BLaER1 treated with 17β-estradiol and CSF1 and Interleukin-3, amounts not matched to agents 10 nM and 100 nM (cell line): ENCODE measurements at regions not wholly inside any gene's neighbourhood (a gene's known extent, or its start where the extent isn't known, plus 50 kb on each side); places are given as distances from the start of the nearest gene placed in this dataset.
"Not testable (repeated sequence)": the region's sequence is repeated elsewhere in the genome, so short reads cannot be mapped to it uniquely, and the experiment has no call there.

Experiments used
- H3K27ac ChIP-seq, 11 experiments: shearing (Covaris generic); formaldehyde crosslinking; 2 replicates each; pipeline ENCODE4 v1.8.1; 2022
- H3K27me3 ChIP-seq, 11 experiments: shearing (Covaris generic); formaldehyde crosslinking; 2 replicates each; pipeline ENCODE4 v1.8.1; 2022
- H3K36me3 ChIP-seq, 11 experiments: shearing (Covaris generic); formaldehyde crosslinking; 2 replicates each; pipeline ENCODE4 v1.8.1; 2022
- H3K4me1 ChIP-seq, 10 experiments: shearing (Covaris generic); formaldehyde crosslinking; 2 replicates each; pipeline ENCODE4 v1.8.1; 2022
- H3K4me2 ChIP-seq, 11 experiments: shearing (Covaris generic); formaldehyde crosslinking; 2 replicates each; pipeline ENCODE4 v1.8.1; 2022
- H3K4me3 ChIP-seq, 10 experiments: shearing (Covaris generic); formaldehyde crosslinking; 2 replicates each; pipeline ENCODE4 v1.8.1; 2022
- H3K9ac ChIP-seq, 11 experiments: shearing (Covaris generic); formaldehyde crosslinking; 2 replicates each; pipeline ENCODE4 v1.8.1; 2022
- H3K9me3 ChIP-seq, 11 experiments: shearing (Covaris generic); formaldehyde crosslinking; replicated peaks in 1 of 11; 2 replicates each; pipeline ENCODE4 v1.8.1; 2022
- H4K20me1 ChIP-seq, 11 experiments: shearing (Covaris generic); formaldehyde crosslinking; 2 replicates each; pipeline ENCODE4 v1.8.1; 2022
- Cebpa-rat ChIP-seq, 11 experiments: shearing (Covaris generic); IDR thresholded peaks; 2 replicates each; pipeline ENCODE4 v1.8.1; 2022

DNA sequence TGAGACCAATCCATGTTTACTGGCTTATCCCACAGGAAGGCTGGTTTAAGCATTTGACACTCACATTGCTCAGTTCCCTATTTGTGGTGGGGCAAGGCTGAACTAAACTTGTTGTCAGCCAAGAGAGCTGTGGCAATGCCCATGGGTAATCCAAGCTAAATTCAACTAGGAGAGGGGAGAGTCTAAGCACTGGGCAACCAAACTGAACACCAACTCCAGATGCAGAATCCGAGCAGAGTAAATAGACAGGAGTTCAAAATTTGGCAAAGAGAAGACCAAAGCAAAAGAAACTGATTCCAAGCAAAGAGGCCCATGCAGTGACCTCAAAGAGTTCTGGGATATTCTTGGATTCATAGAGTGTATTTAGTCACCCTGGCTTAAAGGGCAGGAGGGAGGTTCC is 106.5 kb upstream of the NT5E start:
- Histone ChIP-seq H4K20me1 (no peaks in the 10 kb centered on the region), H3K4me1 (no peaks in the 10 kb centered on the region), H3K27ac (no peak overlapping the region), H3K27me3 (no peaks in the 10 kb centered on the region), H3K36me3 (no peaks in the 10 kb centered on the region), H3K9me3 (no peaks in the 10 kb centered on the region), H3K9ac (no peak overlapping the region), H3K4me3 (no peak overlapping the region), H3K4me2 (no peak overlapping the region)
- no peak for TF ChIP-seq Cebpa-rat (IDR thresholded peaks at IDR 0.05)

DNA sequence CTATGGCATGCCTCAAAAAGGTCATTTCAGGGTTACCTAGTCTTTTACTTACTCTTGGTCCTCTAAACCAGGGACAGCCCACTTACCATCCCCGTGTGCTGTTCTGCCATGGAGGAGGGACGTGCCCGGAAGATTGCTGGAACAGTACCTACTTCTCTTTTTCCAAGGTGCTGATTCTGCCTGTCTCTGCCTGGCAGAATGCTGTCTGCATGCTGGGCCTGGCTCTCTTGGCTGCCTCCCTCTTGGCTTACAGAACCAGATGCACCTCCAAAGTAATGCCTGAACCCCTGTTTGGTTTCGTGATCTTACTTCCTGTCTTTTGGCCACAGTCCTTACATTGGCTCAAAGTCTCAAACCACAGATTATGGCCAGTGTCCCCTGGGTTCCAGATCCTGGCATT is 120.7 kb upstream of the NT5E start:
- H3K9ac ChIP-seq, result no peak overlapping the region
- no peak overlapping the region for H3K27ac ChIP-seq
- no peaks in the 10 kb centered on the region for H4K20me1 ChIP-seq
- no peaks in the 10 kb centered on the region for H3K9me3 ChIP-seq
- H3K27me3 ChIP-seq, result no peaks in the 10 kb centered on the region
- no peak for TF ChIP-seq Cebpa-rat (IDR thresholded peaks at IDR 0.05)
- no peak overlapping the region for H3K4me3 ChIP-seq
- H3K36me3 ChIP-seq, result no peaks in the 10 kb centered on the region
- H3K4me2 ChIP-seq, result no peak overlapping the region
- H3K4me1 ChIP-seq, result no peaks in the 10 kb centered on the region

DNA sequence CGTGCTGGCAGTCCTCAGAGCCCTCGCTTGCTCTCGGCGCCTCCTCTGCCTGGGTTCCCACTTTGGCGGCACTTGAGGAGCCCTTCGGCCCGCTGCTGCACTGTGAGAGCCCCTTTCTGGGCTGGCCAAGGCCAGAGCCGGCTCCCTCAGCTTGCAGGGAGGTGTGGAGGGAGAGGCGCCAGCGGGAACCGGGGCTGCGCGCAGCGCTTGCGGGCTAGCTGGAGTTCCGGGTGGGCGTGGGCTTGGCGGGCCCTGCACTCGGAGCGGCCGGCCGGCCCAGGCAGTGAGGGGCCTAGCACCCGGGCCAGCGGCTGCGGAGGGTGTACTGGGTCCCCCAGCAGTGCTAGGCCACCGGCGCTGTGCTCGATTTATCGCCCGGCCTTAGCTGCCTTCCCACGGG is 124.1 kb upstream of the NT5E start:
- H3K9ac ChIP-seq, H3K27ac ChIP-seq, H3K4me3 ChIP-seq, H3K4me1 ChIP-seq, H3K4me2 ChIP-seq, H3K9me3 ChIP-seq, H3K27me3 ChIP-seq, H3K36me3 ChIP-seq, H4K20me1 ChIP-seq: not testable (repeated sequence)

DNA sequence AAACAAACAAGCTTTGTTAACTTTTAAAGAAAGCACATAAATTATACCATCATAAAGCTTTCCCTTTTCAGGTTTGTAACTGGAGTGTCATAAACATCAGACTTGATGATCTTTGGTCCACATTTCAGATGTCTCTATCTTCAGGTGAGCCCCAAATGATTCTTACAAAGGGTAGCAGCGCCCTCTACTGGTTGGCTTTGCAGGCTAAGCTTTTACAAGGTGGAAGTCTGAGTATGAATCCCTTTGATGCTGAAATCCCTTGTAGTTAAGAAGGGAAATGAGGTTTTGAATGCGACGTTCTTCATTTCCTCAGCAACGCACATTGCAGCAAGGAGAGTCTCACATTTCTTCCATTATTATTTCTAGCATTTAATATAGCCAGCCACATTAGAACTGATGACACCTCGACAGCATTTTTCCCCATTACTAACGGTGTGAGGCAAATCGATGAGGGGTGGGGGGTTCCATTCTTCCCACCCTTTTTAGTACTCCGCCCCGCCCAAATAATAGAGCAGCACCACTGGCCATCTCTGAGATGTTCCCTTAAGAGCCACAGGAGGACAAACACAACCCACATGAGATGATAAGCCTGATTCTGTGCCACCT is 126.3 kb upstream of the NT5E start:
- Histone ChIP-seq H3K9me3 (peaks cover 0 to 6% (median 4%) of the 10 kb centered on the region in 11 experiments; a peak in 16 of 22 replicates), H3K9ac (no peak overlapping the region), H3K36me3 (no peaks in the 10 kb centered on the region), H3K4me3 (no peak overlapping the region), H3K4me2 (no peak overlapping the region), H3K27me3 (no peaks in the 10 kb centered on the region), H3K4me1 (no peaks in the 10 kb centered on the region), H3K27ac (no peak overlapping the region), H4K20me1 (no peaks in the 10 kb centered on the region)
- no peak for TF ChIP-seq Cebpa-rat (IDR thresholded peaks at IDR 0.05)

DNA sequence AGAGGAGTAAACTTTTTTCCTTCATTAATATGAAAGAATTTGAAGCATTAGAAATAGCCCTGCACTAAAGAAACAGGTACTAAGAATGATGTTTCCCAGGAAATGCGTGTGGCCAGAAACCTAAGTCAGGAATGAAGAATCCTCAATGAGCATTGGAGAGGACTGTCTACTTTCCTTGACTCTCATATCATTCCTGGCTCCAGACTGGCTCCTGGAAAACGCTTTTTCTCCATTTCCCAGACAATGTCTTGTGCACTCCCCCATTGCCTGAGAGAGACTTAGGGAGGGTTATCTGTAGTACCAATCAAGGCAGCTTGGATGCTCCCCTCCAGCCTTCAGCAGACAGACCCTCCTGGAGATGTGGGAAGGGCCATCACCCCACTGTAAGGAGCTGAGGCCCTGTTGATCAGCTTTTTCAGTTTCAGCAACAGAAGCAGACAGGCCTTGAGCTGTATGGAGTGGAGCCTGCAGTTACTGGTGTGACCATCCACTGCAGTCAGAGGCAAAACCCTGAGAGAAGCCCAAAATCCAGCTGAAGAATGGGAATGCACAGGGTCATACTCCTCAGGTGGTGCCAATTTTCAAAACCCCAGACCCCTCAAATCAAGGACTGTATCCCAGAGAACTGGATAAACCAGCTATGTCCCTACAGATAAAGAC is 127.3 kb upstream of the NT5E start:
- H3K4me1 ChIP-seq, result no peaks in the 10 kb centered on the region
- no peaks in the 10 kb centered on the region for H3K36me3 ChIP-seq
- H3K27ac ChIP-seq, result no peak overlapping the region
- no peak overlapping the region for H3K4me2 ChIP-seq
- H3K27me3 ChIP-seq, result no peaks in the 10 kb centered on the region
- H3K4me3 ChIP-seq, result no peak overlapping the region
- no peaks in the 10 kb centered on the region for H4K20me1 ChIP-seq
- no peak overlapping the region for H3K9ac ChIP-seq
- TF ChIP-seq Cebpa-rat (IDR thresholded peaks at IDR 0.05), result no peak
- peaks cover 9 to 16% (median 13%) of the 10 kb centered on the region in 11 experiments for H3K9me3 ChIP-seq

DNA sequence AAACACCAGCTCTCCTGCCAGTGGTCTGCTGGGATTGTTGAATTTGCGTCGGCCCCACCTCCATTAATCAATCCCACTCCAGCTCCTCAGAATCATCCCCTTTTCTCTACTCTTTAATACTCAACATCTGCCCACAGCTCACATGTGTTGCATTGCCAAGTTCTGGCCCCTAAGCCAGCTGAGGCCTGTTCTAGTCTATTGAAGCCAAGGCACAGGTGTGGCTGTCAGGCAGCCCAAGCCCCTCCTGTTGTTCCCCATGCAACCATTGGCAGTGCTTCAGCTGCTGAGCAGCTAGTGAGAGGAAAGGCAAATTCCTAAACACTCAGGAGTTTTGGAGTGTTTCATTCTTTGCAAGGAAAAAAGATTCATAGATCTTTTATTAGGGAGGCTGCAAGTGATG is 128.0 kb upstream of the NT5E start:
- Histone ChIP-seq H4K20me1 (no peaks in the 10 kb centered on the region), H3K27ac (no peak overlapping the region), H3K27me3 (no peaks in the 10 kb centered on the region), H3K4me3 (no peak overlapping the region), H3K4me1 (no peaks in the 10 kb centered on the region), H3K36me3 (no peaks in the 10 kb centered on the region), H3K9me3 (peaks cover 14 to 22% (median 17%) of the 10 kb centered on the region in 11 experiments), H3K4me2 (no peak overlapping the region), H3K9ac (no peak overlapping the region)
- TF ChIP-seq Cebpa-rat (IDR thresholded peaks at IDR 0.05), result no peak

DNA sequence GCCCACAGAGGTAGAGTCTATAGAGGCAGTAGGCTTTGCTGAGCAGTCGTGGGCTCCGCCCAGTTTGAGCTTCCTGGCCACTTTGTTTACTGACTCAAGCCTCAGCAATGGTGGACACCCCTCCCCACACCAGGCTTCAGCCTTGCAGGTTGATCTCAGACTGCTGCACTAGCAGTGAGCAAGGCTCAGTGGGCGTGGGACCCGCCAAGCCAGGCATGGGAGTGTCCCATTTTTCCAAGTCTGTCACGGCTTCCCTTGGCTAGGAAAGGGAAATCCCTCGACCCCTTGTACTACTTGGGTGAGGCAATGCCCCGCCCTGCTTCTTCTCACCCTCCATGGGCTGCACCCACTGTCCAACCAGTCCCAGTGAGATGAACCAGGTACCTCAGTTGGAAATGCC is 135.3 kb upstream of the NT5E start:
- Histone ChIP-seq H3K9me3 (peaks cover 14 to 23% (median 17%) of the 10 kb centered on the region in 11 experiments), H3K4me3 (no peak overlapping the region), H3K27me3 (no peaks in the 10 kb centered on the region), H3K4me2 (no peak overlapping the region), H3K4me1 (no peaks in the 10 kb centered on the region), H3K36me3 (no peaks in the 10 kb centered on the region), H3K27ac (no peak overlapping the region), H3K9ac (no peak overlapping the region), H4K20me1 (no peaks in the 10 kb centered on the region)
- no peak for TF ChIP-seq Cebpa-rat (IDR thresholded peaks at IDR 0.05)

DNA sequence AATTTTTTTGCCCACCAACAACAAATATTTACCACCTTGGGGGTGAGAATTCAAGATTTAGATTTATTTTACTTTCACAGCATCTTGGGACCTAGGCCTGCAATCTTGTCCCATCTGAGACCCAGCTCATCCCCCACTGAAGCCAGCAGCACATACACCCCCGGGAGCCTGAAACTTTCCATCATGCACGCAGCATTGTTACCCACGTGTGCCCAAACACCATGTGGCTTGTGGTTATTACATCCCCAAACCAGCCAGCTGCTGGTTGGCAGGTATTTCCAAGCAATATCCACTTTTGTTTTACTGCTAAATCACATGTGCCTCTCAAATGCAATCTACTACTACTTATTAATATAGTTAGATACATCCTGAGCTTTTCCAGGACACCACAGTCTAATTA is 149.3 kb upstream of the NT5E start:
- H3K27me3 ChIP-seq, result no peaks in the 10 kb centered on the region
- no peak overlapping the region for H3K4me2 ChIP-seq
- no peaks in the 10 kb centered on the region for H4K20me1 ChIP-seq
- H3K4me3 ChIP-seq, result no peak overlapping the region
- no peak overlapping the region for H3K9ac ChIP-seq
- H3K4me1 ChIP-seq, result no peaks in the 10 kb centered on the region
- no peaks in the 10 kb centered on the region for H3K36me3 ChIP-seq
- H3K9me3 ChIP-seq, result no peaks in the 10 kb centered on the region
- no peak overlapping the region for H3K27ac ChIP-seq
- TF ChIP-seq Cebpa-rat (IDR thresholded peaks at IDR 0.05), result no peak

DNA sequence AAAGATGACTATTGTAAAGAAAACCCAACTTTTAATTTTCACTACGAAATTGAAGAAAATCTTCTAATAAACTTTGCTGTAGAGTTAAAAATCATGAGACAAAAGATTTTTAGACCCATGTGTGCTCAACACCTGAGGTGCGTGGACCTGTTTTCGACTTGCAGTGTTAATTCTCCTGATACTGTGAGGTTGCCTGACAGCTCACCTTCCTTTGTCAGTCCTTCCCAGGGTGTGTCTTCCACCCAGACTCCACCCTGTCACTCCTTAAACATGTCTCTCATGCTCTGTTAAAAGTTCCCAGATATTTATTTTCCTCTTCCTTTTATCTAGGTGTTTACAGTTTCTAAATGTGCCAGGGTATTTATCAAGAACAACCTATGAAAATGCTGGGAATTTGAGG is 151.3 kb upstream of the NT5E start:
- Histone ChIP-seq H4K20me1 (no peaks in the 10 kb centered on the region), H3K27me3 (no peaks in the 10 kb centered on the region), H3K4me2 (no peak overlapping the region), H3K9me3 (no peaks in the 10 kb centered on the region), H3K4me1 (no peaks in the 10 kb centered on the region), H3K27ac (no peak overlapping the region), H3K36me3 (no peaks in the 10 kb centered on the region), H3K4me3 (no peak overlapping the region), H3K9ac (no peak overlapping the region)
- TF ChIP-seq Cebpa-rat (IDR thresholded peaks at IDR 0.05), result no peak

DNA sequence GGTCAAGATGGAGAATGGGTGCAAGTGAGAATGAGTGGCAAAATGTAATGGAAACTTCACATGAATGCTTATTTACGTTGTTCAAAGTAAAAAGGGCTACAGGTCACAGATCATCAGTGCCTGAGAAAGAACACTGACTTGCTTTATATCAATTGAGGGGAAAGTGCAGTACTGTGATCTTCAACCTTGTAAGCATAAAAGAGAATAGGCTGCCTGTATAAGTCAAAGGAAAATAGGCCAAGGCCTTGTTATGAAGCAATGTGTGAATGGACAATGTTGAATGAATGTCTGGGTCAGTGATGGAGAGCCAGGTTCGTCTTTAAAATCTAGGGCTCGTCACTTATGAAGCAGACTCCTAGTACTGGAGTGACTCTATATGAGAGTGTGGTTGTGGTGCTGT is 158.6 kb upstream of the NT5E start:
- TF ChIP-seq Cebpa-rat (IDR thresholded peaks at IDR 0.05), result no peak
- no peaks in the 10 kb centered on the region for H3K4me1 ChIP-seq

More for the DNA sequence above, 158.6 kb upstream of the NT5E start:
- Histone ChIP-seq H3K9ac (no peak overlapping the region), H3K4me2 (no peak overlapping the region), H3K36me3 (no peaks in the 10 kb centered on the region), H3K4me3 (no peak overlapping the region), H3K27me3 (no peaks in the 10 kb centered on the region), H3K9me3 (no peaks in the 10 kb centered on the region), H4K20me1 (no peaks in the 10 kb centered on the region), H3K27ac (no peak overlapping the region)
